Colonic mucosa (tissue), 4 donors: ENCODE measurements at regions not wholly inside any gene's neighbourhood (a gene's known extent, or its start where the extent isn't known, plus 50 kb on each side); places are given as distances from the start of the nearest gene placed in this dataset.

Experiments
- DNase-seq: peaks from one replicate; pipeline ENCODE4 v3.0.0-alpha.2; 2020
- H3K27ac ChIP-seq: fragments of 200-600 bp; one replicate; pipeline ENCODE4 v1.8.0; 2021
- H3K27me3 ChIP-seq: fragments of 200-600 bp; one replicate; pipeline ENCODE4 v1.8.0; 2021
- H3K36me3 ChIP-seq: fragments of 200-600 bp; one replicate; pipeline ENCODE4 v1.8.0; 2021
- H3K4me1 ChIP-seq: fragments of 200-600 bp; one replicate; pipeline ENCODE4 v1.8.0; 2021; ENCODE audit warnings: mild to moderate bottlenecking
- H3K4me3 ChIP-seq: fragments of 200-600 bp; one replicate; pipeline ENCODE4 v1.8.0; 2021
- H3K9ac ChIP-seq, 2 donors: one replicate each; pipeline ENCODE4 v1.7.0; 2013; ENCODE audit warnings: control low read depth in 2 of 2, low read depth in 2 of 2, low read length in 2 of 2
- H3K9me3 ChIP-seq: fragments of 200-600 bp; one replicate; pipeline ENCODE4 v1.8.0; 2021
- CTCF ChIP-seq: fragments of 200-600 bp; IDR thresholded peaks from one replicate; pipeline ENCODE4 v1.8.0; 2022; ENCODE audit warnings: antibody characterized with exemption, mild to moderate bottlenecking
- intact Hi-C: fragments of 100-400 bp; cut with DNase I; formaldehyde crosslinking; loops from one replicate; pipeline ENCODE4 v1.14.1; 2022
- donor health status: healthy.
- donor health status: DM: no; HTN: no; CAD: no.
- donor health status: DM: no; HTN: no; CAD: no.

- H3K36me3 ChIP-seq, result no peaks in the 10 kb centered on the region
- DNase-seq, result no peak
- no peaks in the 10 kb centered on the region for H3K27me3 ChIP-seq
- H3K9me3 ChIP-seq, result no peaks in the 10 kb centered on the region
- intact Hi-C loops, result no loop called here
- no peak overlapping the region for H3K9ac ChIP-seq
- H3K4me3 ChIP-seq, result no peak overlapping the region
- no peak for TF ChIP-seq CTCF
- no peak overlapping the region for H3K27ac ChIP-seq
- H3K4me1 ChIP-seq, result no peaks in the 10 kb centered on the region
These were observed 282.9 kb upstream of the SOX4 start for GRCh38 chr6:21310568-21311140.

- intact Hi-C loops, result no loop called here
- no peak for DNase-seq
- H3K4me3 ChIP-seq, result no peak overlapping the region
- H3K36me3 ChIP-seq, result no peaks in the 10 kb centered on the region
- H3K4me1 ChIP-seq, result no peaks in the 10 kb centered on the region
- no peak overlapping the region for H3K27ac ChIP-seq
- no peak for TF ChIP-seq CTCF
- no peaks in the 10 kb centered on the region for H3K9me3 ChIP-seq
- H3K27me3 ChIP-seq, result no peaks in the 10 kb centered on the region
- H3K9ac ChIP-seq, result no peak overlapping the region
These were observed 281.4 kb upstream of the SOX4 start for GRCh38 chr6:21312118-21312517.

GRCh38 chr6:21317642-21318041, 275.9 kb upstream of the SOX4 start:
- no peak for TF ChIP-seq CTCF
- Histone ChIP-seq H3K4me3 (no peak overlapping the region), H3K9ac (no peak overlapping the region), H3K36me3 (no peaks in the 10 kb centered on the region), H3K9me3 (no peaks in the 10 kb centered on the region), H3K27ac (no peak overlapping the region), H3K4me1 (no peaks in the 10 kb centered on the region), H3K27me3 (no peaks in the 10 kb centered on the region)
- DNase-seq, result no peak
- intact Hi-C loops, result no loop called here

DNA sequence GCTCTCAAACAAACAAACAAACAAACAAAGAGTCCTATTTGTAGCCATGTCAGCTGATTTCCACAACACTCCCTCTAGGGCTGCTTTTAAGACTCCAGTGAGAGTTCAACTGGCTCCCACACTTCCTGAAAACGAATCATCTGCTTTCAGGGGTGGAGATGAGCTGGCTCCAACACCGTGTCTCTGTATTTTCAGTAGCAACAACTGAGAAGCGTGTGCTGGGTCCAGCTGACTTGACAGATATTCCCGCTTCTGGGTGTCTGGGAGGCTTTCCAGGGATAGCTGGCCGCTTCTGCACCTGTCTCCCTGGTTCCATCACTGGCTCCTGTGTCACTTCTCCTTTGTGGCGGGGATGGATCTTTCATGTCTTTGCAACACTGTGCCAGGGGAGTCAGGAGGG, 272.5 kb upstream of the SOX4 start:
- Histone ChIP-seq H3K4me3 (no peak overlapping the region), H3K27ac (no peak overlapping the region), H3K4me1 (no peaks in the 10 kb centered on the region), H3K9me3 (no peaks in the 10 kb centered on the region), H3K9ac (no peak overlapping the region), H3K27me3 (no peaks in the 10 kb centered on the region), H3K36me3 (no peaks in the 10 kb centered on the region)
- no peak for DNase-seq
- intact Hi-C loops, result no loop called here
- no peak for TF ChIP-seq CTCF

DNA sequence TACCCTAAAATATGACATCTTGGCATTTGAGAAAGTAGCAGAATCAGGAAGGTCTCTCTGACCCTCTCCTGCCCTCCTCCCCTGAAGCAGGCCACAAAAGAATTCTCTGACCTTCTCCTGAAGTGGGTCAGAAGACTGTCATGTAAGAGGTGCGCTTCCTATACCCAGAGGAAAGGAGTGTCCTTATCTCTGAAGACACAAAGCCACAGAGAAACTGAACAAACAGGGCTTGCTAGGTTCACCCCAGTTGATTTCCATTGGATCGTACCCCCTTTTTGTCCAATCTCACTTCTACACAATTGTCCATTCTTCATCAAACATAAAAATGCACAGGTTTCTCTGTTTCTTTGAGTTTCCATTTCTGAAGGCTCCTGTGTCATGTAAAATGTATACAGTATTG, 272.0 kb upstream of the SOX4 start:
- no peak overlapping the region for H3K4me3 ChIP-seq
- H3K36me3 ChIP-seq, result no peaks in the 10 kb centered on the region
- DNase-seq, result no peak
- intact Hi-C loops, result no loop called here
- H3K27ac ChIP-seq, result no peak overlapping the region
- no peak for TF ChIP-seq CTCF
- H3K27me3 ChIP-seq, result no peaks in the 10 kb centered on the region
- H3K9ac ChIP-seq, result no peak overlapping the region
- H3K9me3 ChIP-seq, result no peaks in the 10 kb centered on the region
- no peaks in the 10 kb centered on the region for H3K4me1 ChIP-seq
